CD1c-positive myeloid dendritic cell (primary cell): ENCODE measurements at regions not wholly inside any gene's neighbourhood (a gene's known extent, or its start where the extent isn't known, plus 50 kb on each side); places are given as distances from the start of the nearest gene placed in this dataset.

Experiments used
- DNase-seq: peaks from one replicate; pipeline ENCODE4 v3.0.0-alpha.2; 2016; ENCODE audit errors: extremely low spot score

DNA sequence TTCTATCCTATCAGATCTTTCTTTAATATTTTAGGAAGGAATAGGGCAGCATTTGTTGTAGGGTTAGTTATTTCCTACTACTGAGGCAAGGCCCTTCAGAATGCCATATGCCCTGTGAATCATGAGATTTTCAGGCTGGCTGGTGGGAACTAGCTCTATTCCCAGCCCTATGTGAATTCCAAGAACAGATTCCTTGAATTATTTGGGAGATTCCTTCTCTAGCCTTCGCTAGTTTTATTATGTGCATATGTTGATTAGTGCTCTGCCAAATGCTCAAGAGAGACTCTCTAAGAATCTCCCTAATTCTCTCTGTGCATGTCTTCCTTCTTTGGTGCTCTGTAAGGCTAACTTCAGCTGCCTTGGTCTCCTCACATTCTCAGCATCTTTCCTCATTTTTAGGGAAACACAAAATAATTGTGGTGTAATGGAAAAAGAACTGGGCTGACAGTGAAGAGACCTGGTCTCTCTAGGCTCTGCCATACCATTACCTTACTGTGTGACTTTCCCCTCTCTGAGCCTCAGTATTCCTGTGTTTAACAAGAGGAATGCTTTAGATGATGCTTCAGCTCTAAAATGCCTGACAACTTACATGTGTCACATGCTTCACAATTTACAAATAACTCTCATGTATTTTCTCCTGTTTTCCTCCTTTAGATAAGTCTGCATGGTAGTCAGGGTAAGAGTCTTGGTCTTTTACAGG lies 79.7 kb downstream of the VMA21 start:
- DNase-seq: no peak

DNA sequence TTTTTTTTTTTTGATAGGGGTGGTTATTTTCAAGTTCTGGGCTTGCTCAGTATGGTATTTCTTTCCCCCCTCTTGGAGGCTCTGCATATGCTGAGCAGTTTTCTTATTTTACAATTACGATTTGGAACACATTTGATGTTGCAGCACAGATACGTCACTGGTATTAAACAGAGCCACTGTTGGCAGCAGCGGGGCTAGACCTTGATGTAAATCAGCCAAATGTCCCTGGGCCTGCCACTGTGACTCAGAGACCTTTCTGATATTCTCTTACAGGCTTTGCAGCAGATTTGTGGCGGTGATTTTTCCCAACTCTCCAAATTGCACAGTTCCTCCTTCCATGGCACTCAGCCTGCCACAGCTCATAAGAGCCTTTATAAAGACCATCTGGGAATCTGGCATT lies 81.1 kb downstream of the VMA21 start:
- DNase-seq: no peak

DNA sequence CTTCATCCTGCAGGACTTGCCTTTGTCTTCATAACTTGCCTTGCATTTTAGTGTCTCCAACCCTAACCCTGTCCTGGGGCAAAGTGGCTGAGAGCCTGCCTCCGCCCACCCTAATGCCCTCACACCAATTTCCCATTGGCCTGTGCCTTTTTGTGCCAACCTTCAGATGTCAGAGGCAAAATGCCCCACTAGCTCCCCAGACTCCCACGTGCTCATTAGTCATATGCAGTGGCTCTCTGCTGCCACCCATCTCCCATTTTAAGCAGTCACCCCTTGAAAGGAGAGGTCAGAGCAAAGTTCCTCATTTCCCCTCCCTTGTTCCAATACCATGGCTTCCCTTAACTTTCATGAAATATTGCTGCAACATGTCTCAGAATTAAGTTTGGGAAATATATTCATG lies 74.8 kb upstream of the PASD1 start:
- DNase-seq: peak; percentile 39

DNA sequence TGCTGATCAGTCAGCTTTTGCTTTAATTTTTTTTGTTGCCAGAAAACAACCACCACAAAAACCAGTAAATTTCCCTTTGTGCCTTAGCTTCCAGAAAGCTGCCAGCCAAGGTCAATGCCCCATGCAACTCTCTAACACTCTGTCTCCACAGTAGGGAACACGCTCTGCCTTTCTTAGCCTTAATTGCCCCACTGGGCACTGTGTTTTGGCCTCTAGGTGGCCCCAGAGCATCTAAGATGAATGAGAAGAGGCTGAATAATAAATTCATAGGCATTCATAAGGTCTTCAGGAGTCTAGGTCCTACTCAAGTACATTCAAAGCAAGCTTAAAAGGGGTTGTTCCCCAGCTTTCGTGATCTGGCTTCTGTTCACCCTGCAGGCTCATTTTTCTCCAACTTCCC lies 57.7 kb upstream of the PASD1 start:
- DNase-seq: no peak

DNA sequence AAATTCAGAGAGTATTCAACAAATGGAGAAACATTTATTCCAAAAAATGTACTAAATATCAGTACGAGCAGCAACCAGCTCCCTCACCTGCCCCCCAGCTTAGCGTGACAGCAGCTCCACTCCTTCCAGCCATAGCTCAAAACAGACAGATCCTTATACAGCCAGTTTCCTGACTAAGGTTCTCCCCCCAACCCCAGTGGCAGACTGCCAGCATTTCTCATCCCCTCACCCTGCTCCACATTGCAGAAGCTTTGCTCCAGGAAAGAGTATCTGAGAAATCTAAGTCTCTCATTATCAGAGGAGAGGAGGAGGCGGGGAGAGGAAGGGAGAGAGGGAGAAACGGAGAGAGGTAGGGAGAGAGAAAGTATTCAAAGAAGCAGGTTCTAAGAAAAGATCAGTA lies 53.3 kb upstream of the PASD1 start:
- DNase-seq: no peak

DNA sequence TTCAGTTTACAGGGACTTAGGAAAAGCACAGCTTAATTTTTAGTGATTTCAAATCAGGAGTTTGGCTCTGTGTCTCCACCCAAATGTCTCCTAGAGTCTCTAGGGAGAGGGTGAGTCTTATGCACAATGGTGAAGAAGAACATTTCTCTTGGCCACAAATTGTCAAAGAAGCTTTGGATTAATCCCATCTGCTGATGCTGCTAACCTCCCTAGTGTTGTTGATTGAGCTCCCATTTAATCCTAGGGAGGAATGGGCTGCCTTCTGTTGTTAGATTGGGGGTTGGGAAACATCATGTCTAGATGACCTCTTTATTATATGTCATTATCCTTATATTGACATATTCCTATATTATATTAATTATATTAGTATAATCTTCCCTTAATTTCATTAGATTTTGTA lies 50.0 kb upstream of the PASD1 start:
- DNase-seq: no peak
